Fibroblast of lung (primary cell): ENCODE measurements at regions not wholly inside any gene's neighbourhood (a gene's known extent, or its start where the extent isn't known, plus 50 kb on each side); places are given as distances from the start of the nearest gene placed in this dataset.

ENCODE experiments used
- CTCF ChIP-seq, 2 donors: IDR thresholded peaks in 1 of 2; conservative IDR thresholded peaks in 1 of 2; 1 replicate in 1 of 2; 2 replicates in 1 of 2; pipeline ENCODE4 v1.5.1; 2011 to 2012; ENCODE audit warnings: low read length in 2 of 2, control low read depth in 1 of 2, inconsistent platforms in 1 of 2, low read depth in 1 of 2, mild to moderate bottlenecking in 1 of 2
- EZH2 ChIP-seq: IDR thresholded peaks from 2 replicates; pipeline ENCODE4 v1.5.1; 2012; ENCODE audit warnings: low read length, control low read depth, mild to moderate bottlenecking; ENCODE audit errors: missing control alignments

- TF ChIP-seq CTCF (conservative IDR thresholded peaks at IDR 0.05 in 1 of 2, IDR thresholded peaks at IDR 0.05 in 1 of 2; ENCODE audit: low read depth in 1 of 2, low read length in 2 of 2), result no peak
- TF ChIP-seq EZH2, result no peak
These were observed 1309.8 kb upstream of the NRXN1 start for GRCh38 chr2:52341732-52342131.
